NCI-H2196 treated with DMSO at 0.1 percent for 48 hours (cell line): ENCODE measurements at regions not wholly inside any gene's neighbourhood (a gene's known extent, or its start where the extent isn't known, plus 50 kb on each side); places are given as distances from the start of the nearest gene placed in this dataset.

ENCODE experiments used
- DNase-seq: peaks from one replicate; lab custom pipeline; 2025; ENCODE audit not compliant: unreplicated experiment; lab: John Stamatoyannopoulos, UW

GRCh38 chr22:47259990-47260389 is 497.5 kb downstream of the TBC1D22A start:
- no peak for DNase-seq

- DNase-seq = no peak
Measured at GRCh38 chr22:47259049-47259448, 496.6 kb downstream of the TBC1D22A start.

GRCh38 chr22:47257976-47258375 is 495.5 kb downstream of the TBC1D22A start:
- DNase-seq = no peak

- no peak for DNase-seq
Measured at GRCh38 chr22:47257566-47257965, 495.1 kb downstream of the TBC1D22A start.

- DNase-seq = no peak
Measured at GRCh38 chr22:47251911-47252310, 489.5 kb downstream of the TBC1D22A start.

- no peak for DNase-seq
Measured at GRCh38 chr22:47250995-47251765, 488.7 kb downstream of the TBC1D22A start.

- no peak for DNase-seq
Measured at GRCh38 chr22:47249370-47249928, 487.0 kb downstream of the TBC1D22A start.

- DNase-seq = no peak
Measured at GRCh38 chr22:47248925-47249324, 486.5 kb downstream of the TBC1D22A start.

GRCh38 chr22:47247579-47248240 is 485.3 kb downstream of the TBC1D22A start:
- no peak for DNase-seq

GRCh38 chr22:47245786-47246185 is 483.3 kb downstream of the TBC1D22A start:
- no peak for DNase-seq

- no peak for DNase-seq
Measured at GRCh38 chr22:47245286-47245685, 482.8 kb downstream of the TBC1D22A start.

GRCh38 chr22:47240116-47240515 is 477.7 kb downstream of the TBC1D22A start:
- DNase-seq = no peak

GRCh38 chr22:47239474-47239860 is 477.0 kb downstream of the TBC1D22A start:
- DNase-seq = no peak

GRCh38 chr22:47238690-47239473 is 476.4 kb downstream of the TBC1D22A start:
- DNase-seq = no peak

GRCh38 chr22:47237890-47238480 is 475.5 kb downstream of the TBC1D22A start:
- DNase-seq = no peak

- no peak for DNase-seq
Measured at GRCh38 chr22:47236718-47237117, 474.3 kb downstream of the TBC1D22A start.

- no peak for DNase-seq
Measured at GRCh38 chr22:47236161-47236560, 473.7 kb downstream of the TBC1D22A start.

- DNase-seq = no peak
Measured at GRCh38 chr22:47233316-47234243, 471.1 kb downstream of the TBC1D22A start.

- DNase-seq = no peak
Measured at GRCh38 chr22:47232753-47233152, 470.3 kb downstream of the TBC1D22A start.

- no peak for DNase-seq
Measured at GRCh38 chr22:47232197-47232596, 469.7 kb downstream of the TBC1D22A start.
